ENCODE measurements at regions not wholly inside any gene's neighbourhood (a gene's known extent, or its start where the extent isn't known, plus 50 kb on each side); places are given as distances from the start of the nearest gene placed in this dataset.

- intact Hi-C loops (cut with micrococcal nuclease): no loop called here
- 48% methylated on average over 3 of the region's 6 CpGs for WGBS (ENCODE audit: insufficient coverage)
- peaks cover 37% of the 10 kb centered on the region for H3K4me1 Mint-ChIP-seq
- POLR2A ChIA-PET: interaction anchor here (0.6 to 1.0 kb wide), 2 partner anchors 15 to 32 kb away, joined by 3 to 6 read pairs; no protein-coding TSS in a partner anchor
- no peak overlapping the region for H3K27ac Mint-ChIP-seq
- no peak overlapping the region for H3K4me3 Mint-ChIP-seq
- Histone ChIP-seq H3K9me3 (ENCODE audit: control extremely low read depth in 1 of 3, control insufficient read depth in 2 of 3, insufficient read depth in 1 of 3, low read length in 2 of 3) (no peaks in the 10 kb centered on the region), H4K20me1 (ENCODE audit: control insufficient read depth, insufficient read depth, low read length, poor library complexity, severe bottlenecking) (no peaks in the 10 kb centered on the region), H3K27ac (ENCODE audit: low read length in 2 of 2) (no peak overlapping the region), H2AFZ (ENCODE audit: insufficient read depth, low read depth, low read length, poor library complexity, severe bottlenecking) (no peak overlapping the region), H3K4me2 (replicated peaks; ENCODE audit: low read depth, low read length, poor library complexity, severe bottlenecking) (no peak overlapping the region), H3K4me3 (ENCODE audit: control extremely low read depth in 1 of 5, extremely low read depth in 1 of 5, insufficient read depth in 1 of 5, low read depth in 2 of 5, low read length in 4 of 5) (no peak overlapping the region), H3K27me3 (replicated peaks in 1 of 4; ENCODE audit: control extremely low read depth in 1 of 4, control insufficient read depth in 3 of 4, insufficient read depth in 4 of 4, low read length in 3 of 4) (no peaks in the 10 kb centered on the region), H3K9ac (ENCODE audit: low read length) (no peak overlapping the region), H3K4me1 (ENCODE audit: control insufficient read depth in 2 of 2, insufficient read depth in 2 of 2, low read length in 2 of 2) (peaks cover 37 to 49% of the 10 kb centered on the region in 2 donors), H3K79me2 (ENCODE audit: control insufficient read depth, insufficient read depth, low read length) (no peaks in the 10 kb centered on the region), H3K36me3 (replicated peaks in 1 of 2; ENCODE audit: control extremely low read depth in 1 of 2, control insufficient read depth in 1 of 2, extremely low read depth in 1 of 2, insufficient read depth in 2 of 2, low read length in 1 of 2) (no peaks in the 10 kb centered on the region)
- H3K9me3 Mint-ChIP-seq (ENCODE audit: insufficient read depth): no peaks in the 10 kb centered on the region
- CTCF ChIA-PET: interaction anchor here (30.6 kb wide), 1 partner anchor 157 kb away, joined by 1701 read pairs; no protein-coding TSS in a partner anchor
- DNase-seq (no peak), ATAC-seq (ENCODE audit: low read depth) (no peak)
- no peak for TF ChIP-seq CTCF (IDR thresholded peaks at IDR 0.05)
- no peak for TF ChIP-seq EZH2 (IDR thresholded peaks at IDR 0.05; ENCODE audit: borderline replicate concordance, insufficient read depth, low read depth, low read length, poor library complexity, severe bottlenecking)
- no peaks in the 10 kb centered on the region for H3K27me3 Mint-ChIP-seq
These were observed 56.6 kb upstream of the PRDM11 start for GRCh38 chr11:45089676-45090499.

- Mint-ChIP-seq H3K27ac (no peak overlapping the region), H3K4me1 (peaks cover 37% of the 10 kb centered on the region), H3K9me3 (ENCODE audit: insufficient read depth) (no peaks in the 10 kb centered on the region), H3K27me3 (no peaks in the 10 kb centered on the region), H3K4me3 (no peak overlapping the region)
- H4K20me1 ChIP-seq (ENCODE audit: control insufficient read depth, insufficient read depth, low read length, poor library complexity, severe bottlenecking): no peaks in the 10 kb centered on the region
- no peak for TF ChIP-seq CTCF (IDR thresholded peaks at IDR 0.05)
- no peak for TF ChIP-seq EZH2 (IDR thresholded peaks at IDR 0.05; ENCODE audit: borderline replicate concordance, insufficient read depth, low read depth, low read length, poor library complexity, severe bottlenecking)
- ChIA-PET CTCF (interaction anchor here (30.6 kb wide), 1 partner anchor 157 kb away, joined by 1701 read pairs; no protein-coding TSS in a partner anchor), POLR2A (no interaction called here)
- no peak overlapping the region for H3K4me3 ChIP-seq (ENCODE audit: control extremely low read depth in 1 of 5, extremely low read depth in 1 of 5, insufficient read depth in 1 of 5, low read depth in 2 of 5, low read length in 4 of 5)
- H3K79me2 ChIP-seq (ENCODE audit: control insufficient read depth, insufficient read depth, low read length): no peaks in the 10 kb centered on the region
- no peak overlapping the region for H3K27ac ChIP-seq (ENCODE audit: low read length in 2 of 2)
- WGBS (ENCODE audit: insufficient coverage): 100% methylated on average over 2 of the region's 3 CpGs
- peaks cover 37 to 49% of the 10 kb centered on the region in 2 donors for H3K4me1 ChIP-seq (ENCODE audit: control insufficient read depth in 2 of 2, insufficient read depth in 2 of 2, low read length in 2 of 2)
- no peaks in the 10 kb centered on the region for H3K36me3 ChIP-seq (replicated peaks in 1 of 2; ENCODE audit: control extremely low read depth in 1 of 2, control insufficient read depth in 1 of 2, extremely low read depth in 1 of 2, insufficient read depth in 2 of 2, low read length in 1 of 2)
- no peak overlapping the region for H3K4me2 ChIP-seq (replicated peaks; ENCODE audit: low read depth, low read length, poor library complexity, severe bottlenecking)
- no peak for ATAC-seq (ENCODE audit: low read depth)
- H3K9ac ChIP-seq (ENCODE audit: low read length): no peak overlapping the region
- no peak overlapping the region for H2AFZ ChIP-seq (ENCODE audit: insufficient read depth, low read depth, low read length, poor library complexity, severe bottlenecking)
- H3K27me3 ChIP-seq (replicated peaks in 1 of 4; ENCODE audit: control extremely low read depth in 1 of 4, control insufficient read depth in 3 of 4, insufficient read depth in 4 of 4, low read length in 3 of 4): no peaks in the 10 kb centered on the region
- DNase-seq: no peak
- intact Hi-C loops (cut with micrococcal nuclease): no loop called here
- H3K9me3 ChIP-seq (ENCODE audit: control extremely low read depth in 1 of 3, control insufficient read depth in 2 of 3, insufficient read depth in 1 of 3, low read length in 2 of 3): no peaks in the 10 kb centered on the region
These were observed 55.8 kb upstream of the PRDM11 start for GRCh38 chr11:45090607-45091006.
